HG03060 (cell line): ENCODE measurements at regions not wholly inside any gene's neighbourhood (a gene's known extent, or its start where the extent isn't known, plus 50 kb on each side); places are given as distances from the start of the nearest gene placed in this dataset.

Experiments used
- ATAC-seq: cut with Tn5 transposase; IDR thresholded peaks from one replicate; pipeline ENCODE4 v1.9.1; 2021; ENCODE audit warnings: low read depth, moderate number of reproducible peaks; ENCODE audit not compliant: unreplicated experiment

- ATAC-seq, result no peak
Observed at GRCh38 chr7:106797937-106798336, 67.1 kb upstream of the PIK3CG start.

GRCh38 chr7:106802589-106802988, 62.5 kb upstream of the PIK3CG start:
- ATAC-seq, result no peak

GRCh38 chr7:106806556-106806955, 58.5 kb upstream of the PIK3CG start:
- ATAC-seq, result no peak

GRCh38 chr7:106807474-106807873, 57.6 kb upstream of the PIK3CG start:
- no peak for ATAC-seq

GRCh38 chr7:106808967-106809635, 56.0 kb upstream of the PIK3CG start:
- ATAC-seq, result no peak

GRCh38 chr7:106811472-106811871, 53.6 kb upstream of the PIK3CG start:
- ATAC-seq, result no peak

- no peak for ATAC-seq
Observed at GRCh38 chr7:106812027-106812643, 52.9 kb upstream of the PIK3CG start.

GRCh38 chr7:106813705-106814305, 51.3 kb upstream of the PIK3CG start:
- ATAC-seq, result no peak

- ATAC-seq, result no peak
Observed at GRCh38 chr7:106814887-106815286, 50.2 kb upstream of the PIK3CG start.
